ENCODE measurements at regions not wholly inside any gene's neighbourhood (a gene's known extent, or its start where the extent isn't known, plus 50 kb on each side); places are given as distances from the start of the nearest gene placed in this dataset.

DNA sequence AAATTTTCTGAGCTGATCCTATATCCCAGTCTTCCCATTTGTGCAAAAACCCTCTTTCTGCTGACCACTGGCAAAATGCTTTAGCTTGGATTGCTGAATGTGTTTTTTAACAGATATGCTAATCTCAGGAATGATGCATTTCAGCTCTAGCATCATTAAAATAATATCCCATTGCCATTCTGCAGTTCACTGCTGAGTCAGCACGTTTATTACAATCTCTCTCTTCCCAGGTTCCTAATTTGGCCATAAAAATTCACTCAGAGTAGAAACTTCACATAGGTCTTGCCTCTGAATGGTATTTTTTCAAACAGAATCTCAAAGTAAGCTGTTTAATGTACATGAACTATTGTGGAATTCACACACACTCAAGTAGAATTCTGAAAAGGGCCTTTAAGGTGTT is 509.6 kb upstream of the SUCLG2 start:
- DNase-seq (ENCODE audit: low read depth, low spot score) = no peak

DNA sequence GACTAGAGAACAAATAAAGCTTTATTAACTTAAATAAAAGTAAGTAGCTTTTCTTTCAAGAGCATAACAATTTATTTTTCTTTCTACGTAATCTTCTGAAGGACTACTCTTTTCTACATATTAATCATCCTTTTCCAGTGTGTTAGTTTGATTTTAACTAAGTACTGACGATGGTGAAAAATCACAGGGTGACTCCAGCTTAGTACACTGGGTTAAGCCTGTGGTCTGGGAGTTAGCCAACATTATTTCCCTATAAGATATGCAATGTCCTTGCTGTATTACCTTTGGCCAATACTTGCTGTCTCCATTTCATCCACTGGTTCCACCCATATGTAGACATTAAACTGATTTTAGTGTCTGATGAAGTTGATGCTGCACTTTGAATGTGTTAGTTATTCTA is 508.6 kb upstream of the SUCLG2 start:
- no peak for DNase-seq (ENCODE audit: low read depth, low spot score)

DNA sequence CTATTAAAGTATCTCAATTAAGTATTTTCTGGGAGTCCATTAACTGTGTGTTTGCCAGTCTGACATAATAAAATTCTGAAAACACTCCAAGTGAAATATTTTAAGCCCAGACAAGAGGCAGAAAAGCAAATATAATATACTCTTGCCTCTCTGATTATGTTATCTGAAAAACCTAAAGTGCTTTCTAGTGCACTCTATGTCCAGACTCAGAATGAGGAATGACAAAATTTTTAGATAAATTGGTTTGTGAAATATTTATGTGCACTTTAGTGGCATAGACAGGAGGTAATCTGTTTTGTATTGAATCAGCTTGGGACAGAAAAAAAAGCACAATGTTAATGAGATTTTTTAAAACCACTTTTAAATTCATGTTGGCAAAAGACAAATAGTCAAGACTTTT is 508.2 kb upstream of the SUCLG2 start:
- DNase-seq (ENCODE audit: low read depth, low spot score) = no peak

DNA sequence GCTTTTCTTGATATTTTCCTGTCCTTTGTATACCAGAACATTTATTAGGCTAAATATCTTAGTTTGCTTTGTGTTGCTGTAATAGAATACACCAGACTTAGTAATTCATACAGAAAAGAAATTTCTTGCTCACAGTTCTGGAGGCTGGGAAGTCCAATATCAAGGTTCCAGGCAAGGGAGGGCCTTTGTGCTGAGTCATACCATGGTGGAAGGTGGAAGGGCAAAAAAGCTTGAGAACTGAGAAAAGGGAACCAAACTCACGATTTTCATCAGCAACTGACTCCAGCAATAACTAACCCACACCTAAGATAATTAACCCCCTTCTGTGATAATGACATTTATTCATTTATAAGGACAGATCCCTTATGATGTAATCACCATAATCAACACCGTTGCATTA is 496.9 kb upstream of the SUCLG2 start:
- DNase-seq (ENCODE audit: low read depth, low spot score) = no peak

DNA sequence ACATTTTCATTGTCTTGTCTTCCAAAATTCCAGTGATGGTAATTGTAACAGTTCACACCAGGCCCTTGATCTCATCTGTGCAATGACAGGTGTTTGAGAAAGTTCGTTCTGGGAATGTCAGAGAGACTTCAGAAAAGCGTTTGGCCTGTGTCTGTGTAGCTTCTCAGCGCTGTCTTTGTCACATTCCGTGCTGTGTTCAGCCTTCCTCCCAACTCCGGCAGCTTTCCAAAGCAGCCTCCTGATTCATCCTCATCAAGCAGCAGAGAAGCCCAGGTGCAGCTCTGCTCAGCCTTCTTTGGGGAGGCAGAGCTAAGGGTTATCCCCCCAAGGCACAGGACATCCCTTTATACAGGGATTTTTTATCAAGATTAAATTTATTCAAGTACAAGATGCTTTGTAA is 494.0 kb upstream of the SUCLG2 start:
- DNase-seq (ENCODE audit: low read depth, low spot score) = no peak

DNA sequence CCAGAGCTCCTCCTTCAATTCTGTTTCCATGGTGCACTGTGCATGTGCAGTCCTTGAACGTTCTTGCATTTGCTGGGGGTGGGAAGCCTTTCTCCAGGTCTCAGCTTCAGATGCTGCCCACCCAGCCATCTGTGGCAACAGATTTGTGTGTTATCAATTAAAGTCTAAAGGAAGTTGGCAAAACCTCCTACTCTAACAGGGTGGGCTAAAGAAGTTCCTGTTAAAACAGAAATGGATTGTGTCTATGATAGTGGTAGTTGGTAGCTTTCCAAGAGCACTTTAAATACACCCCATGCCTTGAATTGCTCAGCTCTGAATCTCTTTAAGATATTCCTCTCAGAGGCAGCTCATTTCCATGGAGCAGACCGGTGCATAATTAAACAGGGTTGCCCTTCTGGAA is 488.0 kb upstream of the SUCLG2 start:
- no peak for DNase-seq (ENCODE audit: low read depth, low spot score)

DNA sequence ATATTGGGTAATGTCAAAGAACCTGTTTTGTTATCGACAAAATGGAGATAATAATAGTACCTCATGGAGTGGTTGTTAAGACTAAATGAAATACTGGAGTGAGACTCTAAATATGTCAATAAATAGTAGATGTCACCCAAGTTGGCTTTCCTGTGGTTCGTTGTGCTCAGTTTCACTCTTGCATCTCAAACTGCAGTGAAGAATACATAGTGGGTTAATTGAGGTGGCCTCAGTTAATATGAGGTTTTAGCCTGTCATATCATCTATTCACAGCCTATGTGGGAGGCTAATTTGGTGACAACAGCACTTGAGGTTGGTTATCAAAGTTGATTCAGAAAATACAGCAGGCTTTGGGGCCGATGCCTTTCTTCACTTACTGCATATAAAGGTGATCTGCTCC is 485.5 kb upstream of the SUCLG2 start:
- DNase-seq (ENCODE audit: low read depth, low spot score) = no peak

DNA sequence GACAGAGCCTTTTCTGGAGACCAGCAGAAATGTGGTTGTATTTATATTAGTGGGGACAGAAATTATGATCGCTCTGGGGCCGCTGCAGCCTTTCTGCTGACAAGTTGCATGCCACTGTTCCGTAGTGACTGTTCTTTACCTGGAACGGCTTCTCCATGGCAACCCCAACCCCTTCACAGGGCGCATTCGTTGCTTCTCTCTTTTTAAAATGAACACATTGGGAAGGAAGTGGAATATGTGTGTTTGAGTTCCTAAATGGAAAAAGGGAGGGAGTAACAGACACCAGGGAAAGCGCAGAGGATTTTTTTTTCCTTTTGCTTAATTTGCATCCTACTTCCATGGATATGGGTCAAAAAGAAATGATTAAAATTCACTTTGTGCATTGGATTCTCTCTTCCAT is 482.0 kb upstream of the SUCLG2 start:
- DNase-seq (ENCODE audit: low read depth, low spot score) = no peak

DNA sequence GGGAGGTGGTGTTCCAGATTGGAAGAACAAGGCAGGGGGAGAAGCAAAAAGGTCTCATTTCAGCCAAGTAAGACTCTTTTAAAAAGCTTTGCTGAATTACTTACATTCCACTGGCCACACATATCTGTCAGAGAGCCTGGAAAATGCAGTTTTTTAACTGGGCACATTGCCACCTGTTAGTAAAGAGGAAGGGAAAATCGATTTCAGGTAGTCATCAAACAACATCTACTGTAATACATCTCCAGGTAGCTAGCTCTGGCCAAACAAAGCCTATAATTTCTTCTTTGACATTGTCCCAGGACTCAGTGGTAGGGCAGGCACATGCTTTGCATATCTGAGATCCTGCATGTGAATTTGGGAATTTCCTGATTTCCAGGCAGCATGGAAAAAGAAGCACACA is 480.7 kb upstream of the SUCLG2 start:
- DNase-seq (ENCODE audit: low read depth, low spot score) = no peak

DNA sequence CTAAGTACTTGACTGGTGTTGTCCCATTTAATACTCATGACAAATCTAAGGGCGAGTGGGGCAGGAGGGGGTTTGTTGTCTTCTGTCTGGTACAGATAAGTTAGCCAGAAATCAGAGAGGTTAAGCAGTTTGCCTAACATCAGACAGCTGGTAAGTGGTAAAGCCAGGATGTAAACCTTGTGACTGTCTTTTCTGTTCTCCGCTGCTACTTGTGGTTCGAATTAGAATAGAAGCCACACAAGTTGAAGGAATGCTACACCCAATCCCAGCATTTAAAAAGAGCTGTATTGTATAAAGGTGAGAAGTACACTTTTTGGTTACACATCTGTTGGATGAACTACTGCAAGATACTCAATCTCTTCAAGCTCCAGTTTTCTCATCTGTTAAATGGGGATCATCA is 474.7 kb upstream of the SUCLG2 start:
- no peak for DNase-seq (ENCODE audit: low read depth, low spot score)

DNA sequence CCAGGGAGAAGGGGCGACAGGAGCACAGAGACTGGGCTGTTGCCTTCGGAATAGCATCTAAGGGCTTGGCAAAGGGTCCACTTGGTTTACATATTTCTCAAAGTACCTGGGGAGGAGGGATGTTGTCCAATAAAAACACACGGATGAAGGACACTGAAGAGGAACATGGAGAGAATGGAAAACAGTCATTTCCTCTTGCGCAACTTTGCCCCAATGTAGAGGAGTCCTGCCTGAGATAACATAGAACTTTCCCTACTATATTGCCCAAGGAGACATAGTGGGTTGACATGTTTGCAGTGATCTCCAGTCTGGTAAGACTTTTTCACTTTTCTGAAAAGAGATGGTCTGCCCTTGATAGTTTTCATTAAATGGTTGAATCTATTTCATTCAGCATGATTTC is 468.8 kb upstream of the SUCLG2 start:
- no peak for DNase-seq (ENCODE audit: low read depth, low spot score)

DNA sequence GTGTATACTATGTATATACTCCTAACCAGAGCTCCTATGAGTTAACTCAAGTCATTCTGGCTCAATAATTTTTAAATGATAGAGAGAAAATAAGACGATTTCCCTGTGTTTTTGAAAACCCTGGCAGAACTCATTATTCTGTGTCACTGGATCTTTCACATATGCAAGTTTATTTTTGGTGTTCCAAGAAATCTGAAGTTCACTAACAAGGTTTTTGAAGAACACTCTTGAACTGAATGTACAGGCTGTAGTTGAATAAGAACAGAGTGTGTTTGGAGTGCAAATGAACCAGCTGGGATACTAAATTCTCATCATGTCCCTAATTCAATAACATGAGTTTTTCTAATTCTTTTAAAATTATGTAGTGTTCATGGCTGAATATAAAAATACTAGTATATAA is 466.9 kb upstream of the SUCLG2 start:
- DNase-seq (ENCODE audit: low read depth, low spot score) = no peak

DNA sequence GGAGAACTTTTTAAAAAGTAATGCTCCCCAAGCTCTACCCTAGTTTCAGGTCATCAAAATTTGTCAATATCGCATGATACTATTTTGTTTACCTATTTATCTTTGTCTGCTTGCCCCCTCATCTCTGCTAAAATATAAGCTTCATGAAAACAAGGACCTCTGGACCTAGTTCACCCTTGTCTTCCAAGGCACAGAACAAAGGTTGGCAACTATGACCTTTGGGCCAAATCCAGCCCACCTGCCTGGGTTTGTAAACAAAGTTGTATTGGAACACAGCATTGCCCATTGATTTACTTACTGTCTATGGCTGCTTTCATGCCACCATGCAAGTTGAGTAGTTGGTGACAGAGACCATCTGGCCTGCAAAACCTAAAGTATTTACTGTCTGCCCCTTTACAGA is 462.2 kb upstream of the SUCLG2 start:
- no peak for DNase-seq (ENCODE audit: low read depth, low spot score)

DNA sequence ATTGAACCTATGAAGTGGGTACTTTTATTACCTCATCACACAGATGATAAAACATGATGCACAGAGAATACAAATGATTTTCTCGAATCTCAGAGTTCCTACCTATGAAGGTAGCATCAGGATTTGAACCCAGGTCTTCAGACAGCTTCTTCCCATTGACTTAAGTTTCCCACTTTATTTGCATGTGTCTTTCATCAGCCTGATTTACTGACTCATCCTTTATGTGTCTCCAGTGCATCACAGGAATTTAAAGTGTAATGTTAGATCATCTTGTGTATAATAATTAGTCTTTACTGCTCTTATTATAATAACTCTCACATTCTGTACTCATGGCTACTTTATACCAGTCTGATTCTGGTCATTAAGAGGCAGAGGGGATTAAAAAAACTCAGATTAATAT is 449.4 kb upstream of the SUCLG2 start:
- DNase-seq (ENCODE audit: low read depth, low spot score) = no peak

DNA sequence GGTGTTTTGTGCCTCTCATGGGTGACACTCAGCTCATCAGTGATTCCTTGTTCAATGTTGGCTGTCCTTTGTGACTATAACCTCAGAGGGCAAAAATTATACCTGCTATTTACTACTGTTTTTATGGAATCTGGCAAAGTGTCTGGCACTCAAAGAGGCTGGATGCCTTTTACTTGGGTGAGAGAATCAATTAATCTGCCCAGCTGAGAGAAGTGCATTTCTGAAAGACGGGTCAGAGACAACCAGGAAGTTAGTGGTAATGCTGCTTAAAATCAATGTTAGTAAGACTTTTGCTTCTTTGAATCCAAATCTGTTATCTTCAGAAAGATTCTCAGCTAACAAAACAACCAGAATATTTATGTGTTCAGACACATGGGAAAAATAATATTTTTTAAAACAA is 436.2 kb upstream of the SUCLG2 start:
- DNase-seq (ENCODE audit: low read depth, low spot score) = no peak

DNA sequence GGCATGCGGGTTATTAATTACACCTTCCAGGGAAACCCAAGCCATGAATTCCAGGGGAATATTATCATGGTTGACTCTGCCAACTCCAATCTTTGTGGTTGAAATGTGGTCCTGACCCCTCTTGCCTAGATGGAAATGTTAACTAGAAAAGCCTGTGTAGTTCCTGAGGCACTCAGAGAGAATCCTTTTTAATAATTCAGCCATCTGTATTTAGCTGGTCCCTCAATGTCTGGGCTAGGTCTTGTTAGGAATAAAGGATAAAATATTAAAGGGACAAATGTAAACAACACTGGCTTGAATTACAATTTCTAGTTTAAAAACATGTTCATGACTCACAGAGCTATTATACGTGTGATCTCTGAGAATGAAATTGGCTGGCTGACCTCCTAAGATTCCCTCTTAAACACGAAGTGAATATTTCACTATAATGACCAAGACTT is 435.2 kb upstream of the SUCLG2 start:
- no peak for DNase-seq (ENCODE audit: low read depth, low spot score)

DNA sequence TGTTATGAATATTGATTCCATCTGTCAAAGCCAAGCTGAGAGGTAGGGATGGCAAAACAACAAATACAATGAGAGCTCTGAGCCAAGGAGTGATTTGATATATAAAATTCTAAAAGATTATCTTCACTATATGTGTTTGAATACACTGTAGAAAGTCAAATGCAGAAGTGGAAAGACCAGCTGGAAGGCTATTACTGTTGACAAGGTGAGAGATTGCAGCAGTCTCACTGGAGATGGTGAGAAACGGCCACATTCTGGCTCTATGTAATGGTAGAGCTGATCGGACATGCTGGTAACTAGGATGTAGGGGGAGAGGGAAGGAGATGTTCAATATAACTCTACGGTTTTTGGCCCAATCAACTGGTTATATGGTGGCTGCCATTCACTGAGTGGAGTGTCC is 434.2 kb upstream of the SUCLG2 start:
- no peak for DNase-seq (ENCODE audit: low read depth, low spot score)

DNA sequence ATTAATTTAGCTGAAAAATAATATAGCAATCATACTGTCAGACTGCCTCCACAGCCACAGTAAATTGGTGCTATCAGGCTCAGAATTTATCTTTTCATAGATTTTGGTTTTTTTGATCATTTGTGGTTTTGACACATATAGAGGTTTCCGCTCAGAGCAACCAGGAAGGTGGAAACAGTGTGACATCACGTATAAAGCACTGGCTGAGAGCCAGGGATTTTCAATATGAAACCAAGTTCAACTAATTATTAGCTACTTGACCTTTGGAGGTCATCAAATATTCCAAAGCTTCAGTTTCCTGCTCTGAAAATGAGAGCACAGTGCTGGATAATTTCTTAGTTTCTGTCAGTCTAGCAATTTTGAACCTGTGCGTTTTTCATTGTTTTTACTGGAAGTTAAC is 433.8 kb upstream of the SUCLG2 start:
- no peak for DNase-seq (ENCODE audit: low read depth, low spot score)

DNA sequence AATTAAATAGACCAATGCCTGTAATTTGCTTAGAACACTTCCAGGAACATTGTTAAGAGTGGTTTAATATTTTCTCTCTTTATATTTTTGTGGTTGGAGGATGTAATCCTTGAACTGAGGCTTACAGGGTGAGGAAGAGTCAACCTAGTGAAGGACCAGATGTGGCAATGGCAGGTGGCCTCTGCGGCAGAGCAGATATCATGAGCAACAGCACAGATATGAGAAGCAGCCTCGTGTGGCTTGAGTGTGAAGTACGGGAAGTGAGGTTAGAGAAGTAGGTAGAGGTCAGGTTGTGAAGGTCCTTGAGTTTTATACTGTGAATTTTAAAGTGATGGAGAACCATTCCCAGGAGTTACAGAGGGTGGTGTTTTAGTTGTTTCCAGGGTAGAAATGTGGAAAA is 417.6 kb upstream of the SUCLG2 start:
- no peak for DNase-seq (ENCODE audit: low read depth, low spot score)

DNA sequence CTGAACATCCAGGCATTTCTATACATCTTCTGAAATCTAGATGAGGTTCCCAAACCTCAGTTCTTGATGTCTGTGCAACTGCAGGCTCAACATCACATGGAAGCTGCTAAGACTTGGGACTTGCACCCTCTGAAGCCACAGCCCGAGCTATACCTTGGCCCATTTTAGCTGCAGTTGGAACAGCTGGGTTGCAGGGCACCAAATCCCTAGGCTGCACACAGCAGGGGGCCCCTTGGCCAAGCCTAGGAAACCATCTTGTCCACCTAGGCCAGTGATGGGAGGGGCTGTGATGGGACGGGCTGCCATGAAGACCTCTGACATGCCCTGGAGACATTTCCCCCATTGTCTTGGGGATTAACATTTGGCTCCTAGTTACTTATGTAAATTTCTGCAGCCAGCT is 415.8 kb upstream of the SUCLG2 start:
- DNase-seq (ENCODE audit: low read depth, low spot score) = no peak

DNA sequence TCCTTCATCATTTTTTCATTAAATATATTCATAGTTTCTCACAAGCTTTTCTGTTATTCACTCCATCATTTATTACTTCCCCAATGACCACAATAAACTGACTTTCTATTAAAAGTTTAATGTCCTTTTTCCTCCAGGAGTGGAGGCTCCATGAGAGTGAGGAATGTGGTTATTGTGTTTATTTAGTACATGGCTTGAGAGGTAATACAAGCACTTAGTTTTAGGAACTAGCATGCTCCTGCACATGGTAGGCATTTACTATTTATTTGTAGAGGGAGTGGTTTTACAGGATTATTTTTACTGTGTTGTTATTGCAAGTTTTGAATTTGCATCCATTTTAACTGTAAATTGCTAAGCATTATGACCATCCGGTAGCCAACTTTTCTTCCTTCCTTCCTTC is 412.9 kb upstream of the SUCLG2 start:
- no peak for DNase-seq (ENCODE audit: low read depth, low spot score)

DNA sequence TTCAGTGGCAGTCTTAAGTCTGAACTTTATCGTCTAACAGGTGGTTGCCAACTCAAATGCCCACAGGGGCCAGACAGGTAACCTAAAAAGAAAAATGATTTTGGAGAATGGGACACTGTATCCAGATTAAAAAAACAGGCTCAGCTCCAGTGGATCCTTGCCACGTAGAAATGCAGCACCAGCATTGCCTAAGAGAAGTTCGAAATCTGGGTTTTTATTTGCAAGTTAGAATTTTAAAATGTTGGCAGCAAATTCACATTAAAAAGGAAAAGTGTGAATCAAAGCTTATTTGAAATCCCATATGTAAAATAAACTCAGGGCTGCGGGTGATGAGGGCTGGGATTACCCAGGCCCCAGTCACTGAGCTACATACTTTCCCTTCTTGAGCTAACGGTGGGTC is 408.5 kb upstream of the SUCLG2 start:
- DNase-seq (ENCODE audit: low read depth, low spot score) = no peak

DNA sequence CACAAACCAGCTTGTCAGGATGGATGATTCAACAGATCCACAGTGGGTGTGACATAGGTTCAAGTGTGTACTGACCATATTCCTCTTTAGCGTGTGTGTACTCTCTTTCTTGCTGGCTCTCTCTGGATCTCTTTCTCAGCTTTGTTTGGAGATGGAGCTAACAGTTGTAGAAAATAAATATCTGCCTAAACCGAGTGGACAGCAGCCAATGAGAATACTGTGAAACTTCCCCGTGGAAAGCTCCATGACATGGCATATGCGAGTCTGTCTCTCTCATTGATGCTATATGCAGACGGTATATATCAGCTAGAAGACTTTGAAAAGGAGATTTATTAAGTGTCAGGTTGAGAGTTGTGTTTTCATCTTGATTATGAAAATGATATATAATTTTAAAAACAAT is 406.5 kb upstream of the SUCLG2 start:
- DNase-seq (ENCODE audit: low read depth, low spot score) = no peak

DNA sequence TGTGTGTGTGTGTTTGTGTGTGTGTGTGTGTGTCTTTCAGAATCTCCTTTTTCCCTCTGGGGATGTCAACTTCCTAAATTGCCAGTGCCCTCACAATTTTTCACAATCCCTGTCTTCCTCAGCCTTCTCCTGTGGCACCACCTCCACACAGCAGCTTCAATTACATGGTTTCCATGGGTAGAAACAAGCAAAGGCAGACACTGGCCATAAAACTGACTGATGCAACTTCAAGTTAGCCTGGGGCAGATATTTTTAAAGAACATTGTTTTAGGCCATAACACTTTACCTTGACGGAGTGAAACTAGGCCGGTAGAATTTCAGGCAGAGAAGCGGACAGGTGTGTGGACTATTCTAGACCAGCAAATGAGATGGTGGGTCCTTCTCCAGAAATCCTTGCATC is 405.8 kb upstream of the SUCLG2 start:
- no peak for DNase-seq (ENCODE audit: low read depth, low spot score)

DNA sequence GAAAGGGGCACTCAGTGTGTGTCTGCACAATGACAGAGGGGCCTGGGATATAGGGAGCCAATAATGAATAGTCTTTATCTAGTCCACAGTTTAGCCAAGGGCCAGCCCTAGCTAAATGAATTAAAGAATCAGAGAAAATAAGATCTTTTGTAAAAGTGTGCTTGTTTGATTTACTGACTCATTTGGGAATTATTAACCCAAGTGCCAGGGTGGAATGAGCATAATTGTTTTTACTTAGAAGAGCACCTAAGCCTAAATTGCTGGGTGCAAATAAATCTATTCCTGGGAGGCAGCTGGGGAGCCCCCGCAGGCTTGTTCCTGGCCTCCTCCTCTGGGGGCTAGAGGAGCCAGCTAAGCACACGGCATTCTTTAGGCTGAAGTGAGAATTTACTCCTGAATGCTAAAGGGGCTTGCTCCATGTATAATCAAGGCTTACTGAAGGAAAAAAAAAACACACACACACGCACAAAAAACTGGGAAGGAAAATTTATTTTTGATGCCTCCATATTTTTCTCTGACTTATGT is 405.3 kb upstream of the SUCLG2 start:
- no peak for DNase-seq (ENCODE audit: low read depth, low spot score)

Measured in pulmonary artery endothelial cell (primary cell).